ENCODE measurements at regions not wholly inside any gene's neighbourhood (a gene's known extent, or its start where the extent isn't known, plus 50 kb on each side); places are given as distances from the start of the nearest gene placed in this dataset.
"Not testable (repeated sequence)": the region's sequence is repeated elsewhere in the genome, so short reads cannot be mapped to it uniquely, and the experiment has no call there.

DNA sequence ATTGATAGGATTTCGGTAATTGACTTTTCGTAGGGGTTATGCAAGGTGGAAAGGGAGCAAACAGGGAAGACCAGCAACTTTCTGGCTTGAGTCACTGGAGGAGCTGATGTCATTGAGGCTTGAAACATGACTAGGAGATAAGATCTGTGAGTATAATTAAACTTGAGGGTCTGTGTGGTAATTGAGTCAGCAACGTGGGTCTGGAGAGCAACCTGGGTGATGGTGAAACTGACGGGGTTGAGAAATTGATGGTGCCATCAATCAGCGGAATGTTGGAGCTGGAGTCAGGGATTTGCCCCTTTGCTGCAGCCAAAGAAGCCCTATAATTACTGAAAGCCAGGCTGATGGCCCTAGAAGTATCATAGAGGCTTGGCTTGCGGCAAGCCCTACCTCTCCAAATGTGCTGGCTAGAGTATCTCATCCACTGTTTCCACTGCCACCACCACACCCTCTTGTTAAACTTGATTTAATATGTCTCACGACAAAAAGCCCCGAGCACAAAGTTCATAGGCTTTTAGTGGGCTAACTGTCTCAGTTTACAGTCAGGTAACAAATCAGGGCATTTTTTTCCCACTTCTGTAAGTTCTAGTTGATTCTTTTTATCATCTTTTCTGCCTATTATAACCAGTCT, 186.9 kb upstream of the ELAC2 start:
- DNase-seq: no peak

GRCh38 chr17:13202835-13203234, 185.0 kb upstream of the ELAC2 start:
- DNase-seq: no peak

- no peak for DNase-seq
These were observed 182.8 kb upstream of the ELAC2 start for GRCh38 chr17:13200671-13201070.

DNA sequence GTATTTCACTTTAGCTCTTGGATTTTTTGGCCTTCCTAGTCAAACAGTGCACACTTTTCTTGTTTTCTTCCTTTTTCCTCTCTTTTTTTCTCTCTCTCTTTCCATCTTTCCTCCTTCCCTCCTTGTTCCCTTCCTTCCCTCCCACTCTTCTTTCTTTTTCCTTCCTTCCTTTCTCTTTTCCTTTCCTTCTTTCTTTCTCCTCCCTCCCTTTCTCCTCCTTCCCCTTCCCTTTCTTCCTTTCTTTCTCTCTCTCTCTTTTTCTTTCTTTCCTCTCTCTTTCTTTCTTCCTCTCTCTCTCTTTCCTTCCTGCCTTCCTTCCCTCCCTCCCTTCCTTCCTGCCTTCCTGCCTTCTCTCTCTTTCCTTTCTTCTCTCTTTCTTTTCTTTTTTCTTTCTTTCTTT, 181.6 kb upstream of the ELAC2 start:
- no peak for DNase-seq

GRCh38 chr17:13197586-13197985, 179.8 kb upstream of the ELAC2 start:
- no peak for DNase-seq

GRCh38 chr17:13194887-13195286, 177.1 kb upstream of the ELAC2 start:
- no peak for DNase-seq

- DNase-seq: no peak
These were observed 165.0 kb upstream of the ELAC2 start for GRCh38 chr17:13182854-13183253.

DNA sequence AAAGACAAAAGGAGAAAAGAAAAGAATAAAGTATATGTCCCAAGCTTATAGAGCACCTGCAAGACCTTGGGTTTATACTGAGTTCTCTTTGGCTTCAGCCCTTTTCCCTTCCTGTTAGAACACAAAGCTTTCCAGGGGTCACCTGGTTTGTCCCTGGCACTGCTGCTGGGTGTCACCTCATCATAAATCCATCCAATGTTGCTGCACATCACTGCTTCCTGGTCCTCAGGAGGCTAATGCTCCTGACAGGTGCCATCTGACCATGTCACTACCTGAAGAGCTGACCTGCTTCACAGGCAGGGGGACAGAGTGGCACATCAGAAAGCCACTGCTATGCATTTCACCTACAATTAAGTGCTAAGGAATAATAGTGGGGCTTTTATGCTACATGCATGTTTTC, 164.6 kb upstream of the ELAC2 start:
- no peak for DNase-seq

DNA sequence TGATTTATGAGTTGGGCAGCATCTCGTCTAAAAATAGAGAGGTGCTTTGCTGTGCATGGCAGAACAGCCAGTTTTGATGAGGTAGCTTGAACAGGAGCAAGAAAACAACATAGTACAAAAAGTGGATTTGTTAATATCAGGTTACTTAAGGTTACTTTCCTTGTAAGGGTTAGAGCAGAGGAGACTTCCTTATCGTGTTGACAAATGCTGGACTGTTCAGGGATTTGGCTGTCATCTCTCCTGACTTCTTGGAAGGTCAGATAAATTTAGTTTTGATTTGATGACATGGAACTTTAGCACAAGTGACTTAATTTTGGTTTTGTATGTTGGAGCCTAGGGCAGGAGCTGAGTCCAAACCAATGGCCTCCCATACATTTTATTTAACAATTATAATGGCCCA, 163.9 kb upstream of the ELAC2 start:
- no peak for DNase-seq

DNA sequence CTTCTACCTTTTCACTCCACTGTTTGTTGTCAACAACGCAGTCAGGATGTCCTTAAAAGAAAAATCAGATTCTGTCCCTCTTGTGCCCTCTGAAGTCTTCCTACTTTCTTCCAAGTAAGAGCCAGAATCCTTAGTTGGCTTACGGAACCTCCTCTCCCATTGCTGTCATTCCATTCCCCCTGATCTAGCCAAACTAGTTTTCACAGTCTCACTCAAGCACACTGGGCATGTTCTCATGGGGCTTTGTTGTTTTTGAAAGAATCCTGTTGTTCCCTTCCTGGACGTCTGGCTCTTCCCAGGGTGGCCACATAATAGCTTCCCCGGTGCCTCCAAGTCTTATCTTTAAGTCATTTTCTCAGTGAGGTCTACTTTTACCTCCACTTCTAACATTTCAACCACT, 158.6 kb upstream of the ELAC2 start:
- DNase-seq: no peak

DNA sequence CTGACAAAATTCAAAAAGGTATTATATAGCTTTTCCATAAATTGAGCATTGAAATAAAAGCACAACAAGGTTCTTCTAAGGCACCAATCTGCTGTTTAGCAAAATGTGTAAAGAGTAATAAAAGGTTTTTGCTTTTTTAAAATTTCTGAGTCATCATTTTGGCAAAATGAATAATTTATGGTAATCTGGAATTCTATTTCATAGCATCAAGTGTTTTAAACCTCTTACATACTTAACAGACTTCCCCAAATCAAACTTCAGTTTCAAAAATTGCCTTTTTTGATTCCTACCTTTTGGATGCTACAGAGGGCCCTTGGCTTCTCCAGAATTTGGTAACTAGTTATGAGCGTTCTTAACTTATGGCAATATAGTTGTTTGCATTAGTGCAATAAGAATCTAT, 154.0 kb upstream of the ELAC2 start:
- no peak for DNase-seq

- DNase-seq: no peak
These were observed 144.5 kb upstream of the ELAC2 start for GRCh38 chr17:13162361-13162760.

DNA sequence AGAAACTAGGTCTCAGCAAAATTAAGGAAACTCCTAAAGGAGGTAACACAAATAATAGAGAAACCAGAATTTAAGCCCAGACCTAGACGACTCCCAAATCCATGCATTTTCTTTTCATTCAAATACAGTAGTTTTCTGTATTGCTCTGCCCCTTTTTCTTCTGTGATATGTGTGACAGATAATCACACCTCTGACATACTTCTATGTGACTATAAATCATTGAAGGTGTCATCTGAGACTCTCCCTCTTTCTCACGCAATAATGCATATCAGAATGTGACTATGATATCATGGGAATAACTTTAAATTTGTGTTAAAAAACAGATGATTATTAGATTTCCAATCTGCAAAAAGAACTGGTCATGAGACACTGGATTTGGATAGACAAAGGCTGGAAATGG, 143.0 kb upstream of the ELAC2 start:
- no peak for DNase-seq

DNA sequence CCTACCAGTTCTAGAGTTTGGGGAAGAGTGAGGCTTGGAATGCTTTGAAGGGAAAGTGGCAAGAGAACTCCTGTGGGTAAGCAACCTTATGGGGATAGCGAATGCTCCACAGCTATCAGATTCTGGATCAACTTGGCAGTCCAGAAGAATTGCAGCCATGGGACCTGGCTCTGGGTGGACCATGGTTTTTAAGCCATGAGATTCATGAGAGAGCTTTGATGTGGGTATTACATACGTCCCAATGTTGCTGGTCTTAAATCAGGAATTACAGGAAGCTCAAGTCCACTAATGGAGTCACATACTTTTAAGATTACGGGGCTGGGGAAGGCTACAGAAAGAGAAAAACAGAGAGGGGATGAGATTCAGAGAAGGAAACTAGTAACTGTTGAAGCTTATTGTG, 142.5 kb upstream of the ELAC2 start:
- no peak for DNase-seq

- no peak for DNase-seq
These were observed 140.8 kb upstream of the ELAC2 start for GRCh38 chr17:13158494-13159240.

DNA sequence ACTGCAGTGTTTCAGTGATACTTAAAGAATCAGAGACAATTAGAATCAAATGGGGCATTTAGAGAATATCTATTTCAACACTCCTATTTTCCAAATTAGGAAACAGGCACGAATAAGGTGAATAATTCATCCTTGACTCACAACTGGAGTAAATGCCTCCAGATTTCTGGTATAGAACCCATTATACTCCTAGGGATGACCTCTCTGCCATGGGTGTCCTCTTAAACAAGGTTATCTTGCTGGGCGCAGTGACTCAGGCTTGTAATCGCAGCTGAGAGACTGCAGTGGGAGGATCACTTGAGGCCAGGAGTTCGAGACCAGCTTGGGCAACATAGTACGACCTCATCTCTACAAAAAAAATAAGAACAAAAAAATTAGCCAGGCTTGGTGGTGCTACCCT, 139.8 kb upstream of the ELAC2 start:
- DNase-seq: no peak

- no peak for DNase-seq
These were observed 137.1 kb upstream of the ELAC2 start for GRCh38 chr17:13154930-13155329.

GRCh38 chr17:13154398-13154797, 136.6 kb upstream of the ELAC2 start:
- no peak for DNase-seq

DNA sequence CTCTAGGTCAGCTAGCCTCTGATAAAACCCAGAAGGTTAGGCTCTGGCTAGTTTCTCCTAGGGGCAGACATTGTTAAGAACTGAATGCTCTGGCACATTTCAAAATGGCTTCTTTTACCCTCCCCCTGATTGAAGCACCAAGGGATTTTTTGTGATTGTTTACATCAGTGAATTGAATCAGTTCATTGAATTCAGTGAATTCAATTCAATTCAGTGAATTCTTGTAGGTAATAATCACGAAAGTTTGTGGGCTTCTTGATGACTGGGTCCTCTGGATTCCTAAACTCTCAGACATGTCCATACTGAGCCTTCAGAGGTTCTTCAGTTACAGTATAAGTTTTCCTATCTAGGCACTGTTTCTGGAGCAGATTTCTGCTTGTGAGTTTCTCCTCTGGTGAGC, 135.2 kb upstream of the ELAC2 start:
- no peak for DNase-seq

- no peak for DNase-seq
These were observed 134.7 kb upstream of the ELAC2 start for GRCh38 chr17:13152501-13152900.

GRCh38 chr17:13150738-13151137, 132.9 kb upstream of the ELAC2 start:
- not testable (repeated sequence) for DNase-seq

DNA sequence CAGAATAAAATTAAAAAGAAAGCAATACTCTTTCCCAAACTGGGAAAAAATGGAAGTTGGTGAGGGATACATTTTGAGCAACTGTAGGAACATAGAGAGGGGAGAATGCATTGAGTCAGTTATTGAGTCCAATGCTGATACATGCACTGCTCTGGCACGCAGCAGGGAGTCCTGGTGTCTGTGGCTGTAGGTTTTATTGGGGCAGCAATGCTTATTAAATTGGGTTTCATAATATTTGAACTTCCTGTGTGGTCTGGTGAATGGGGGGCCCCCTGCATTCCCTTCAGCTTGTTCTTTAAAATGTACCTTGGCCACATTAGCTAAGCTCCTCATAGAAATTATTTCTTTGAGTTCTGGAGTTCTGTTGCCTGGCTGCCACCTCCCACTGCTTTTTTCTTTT, 125.2 kb upstream of the ELAC2 start:
- DNase-seq: no peak

GRCh38 chr17:13140750-13141149, 122.9 kb upstream of the ELAC2 start:
- DNase-seq: no peak

DNA sequence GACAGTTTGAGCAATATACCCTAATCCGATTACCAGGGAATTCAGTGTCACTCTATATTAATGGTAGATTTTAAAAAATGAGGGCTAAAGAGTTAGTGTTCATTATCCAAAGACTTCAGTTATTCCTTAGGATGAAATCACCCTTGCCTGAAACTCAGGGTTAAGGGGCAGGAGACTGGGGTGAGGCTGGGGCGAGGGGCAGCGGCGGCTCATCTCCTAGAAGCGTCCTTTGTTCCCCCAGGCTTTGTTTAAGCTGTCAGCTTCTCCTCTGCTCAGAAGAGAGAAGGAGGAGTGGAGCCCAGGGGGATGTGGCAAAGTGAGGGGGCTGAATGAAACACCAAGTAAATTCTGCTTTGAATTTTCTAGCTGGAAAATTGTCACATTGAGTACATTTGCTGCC, 117.7 kb upstream of the ELAC2 start:
- DNase-seq: no peak

GRCh38 chr17:13134076-13134475, 116.2 kb upstream of the ELAC2 start:
- no peak for DNase-seq
